B cell (primary cell): ENCODE measurements at regions not wholly inside any gene's neighbourhood (a gene's known extent, or its start where the extent isn't known, plus 50 kb on each side); places are given as distances from the start of the nearest gene placed in this dataset.

Source experiments
- ATAC-seq: fragments of 200-7000 bp; cut with Tn5 transposase; one replicate; pipeline ENCODE4 v1.10.0; 2021; ENCODE audit warnings: low read depth, mild to moderate bottlenecking, moderate number of reproducible peaks, moderate library complexity
- CTCF ChIA-PET: fragments of 350-600 bp; sonication (Branson Sonifier 250); formaldehyde crosslinking; loops from one replicate; lab custom pipeline; 2021; ENCODE audit warnings: antibody characterized with exemption, inconsistent platforms; lab: Charles Lee
- POLR2A ChIA-PET: fragments of 350-600 bp; sonication (Branson Sonifier 250); formaldehyde crosslinking; loops from one replicate; lab custom pipeline; 2021; ENCODE audit warnings: antibody characterized with exemption; lab: Charles Lee
- DNase-seq: peaks from one replicate; pipeline ENCODE4 v3.0.0; 2013
- H2AFZ ChIP-seq: 2 replicates; pipeline ENCODE4 v1.6.1; 2012; ENCODE audit warnings: mild to moderate bottlenecking, low read depth, low read length; ENCODE audit not compliant: insufficient read depth, poor library complexity, severe bottlenecking
- H3K27ac ChIP-seq, 2 donors: 1 replicate in 1 of 2; 2 replicates in 1 of 2; pipeline ENCODE4 v1.5.1; 2012 to 2013; ENCODE audit warnings: low read length in 2 of 2, mild to moderate bottlenecking in 2 of 2, moderate library complexity in 1 of 2
- H3K27me3 ChIP-seq, 4 experiments: fragments of 200-600 bp in 1 of 4; sonication (generic) in 1 of 4; replicated peaks in 1 of 4; 1 replicate in 2 of 4; 2 replicates in 2 of 4; pipeline versions ENCODE4 v1.6.1 to v1.7.0; 2013 to 2016; ENCODE audit warnings: low read length in 3 of 4, mild to moderate bottlenecking in 2 of 4, mixed read lengths in 1 of 4, moderate library complexity in 1 of 4; ENCODE audit not compliant: insufficient read depth in 4 of 4, control insufficient read depth in 3 of 4; ENCODE audit errors: control extremely low read depth in 1 of 4
- H3K36me3 ChIP-seq, 2 experiments: replicated peaks in 1 of 2; 1 replicate in 1 of 2; 2 replicates in 1 of 2; pipeline versions ENCODE4 v1.6.1 to v1.7.1; 2013; ENCODE audit warnings: low read length in 1 of 2; ENCODE audit not compliant: insufficient read depth in 2 of 2, control insufficient read depth in 1 of 2; ENCODE audit errors: control extremely low read depth in 1 of 2, extremely low read depth in 1 of 2
- H3K4me1 ChIP-seq, 2 donors: fragments of 200-600 bp in 1 of 2; sonication (generic) in 1 of 2; 1 replicate in 1 of 2; 2 replicates in 1 of 2; pipeline versions ENCODE4 v1.5.1 to v1.6.1; 2013 to 2017; ENCODE audit warnings: low read length in 2 of 2; ENCODE audit not compliant: control insufficient read depth in 2 of 2, insufficient read depth in 2 of 2
- H3K4me2 ChIP-seq: replicated peaks from 2 replicates; pipeline ENCODE3; 2012; ENCODE audit warnings: mild to moderate bottlenecking, low read depth, low read length; ENCODE audit not compliant: poor library complexity, severe bottlenecking
- H3K4me3 ChIP-seq, 5 experiments: fragments of 200-600 bp in 1 of 5; sonication (generic) in 1 of 5; 1 replicate in 3 of 5; 2 replicates in 2 of 5; pipeline versions ENCODE4 v1.5.1 to v1.7.0; 2011 to 2016; ENCODE audit warnings: low read length in 4 of 5, mild to moderate bottlenecking in 4 of 5, low read depth in 2 of 5, control low read depth in 1 of 5, moderate library complexity in 1 of 5; ENCODE audit not compliant: insufficient read depth in 1 of 5; ENCODE audit errors: control extremely low read depth in 1 of 5, extremely low read depth in 1 of 5
- H3K79me2 ChIP-seq: fragments of 200-600 bp; sonication (generic); one replicate; pipeline ENCODE4 v1.6.0; 2016; ENCODE audit warnings: low read length; ENCODE audit not compliant: control insufficient read depth, insufficient read depth
- H3K9ac ChIP-seq: fragments of 200-600 bp; sonication (generic); 2 replicates; pipeline ENCODE4 v1.6.1; 2017; ENCODE audit warnings: mild to moderate bottlenecking, low read length, moderate library complexity
- H3K9me3 ChIP-seq, 3 donors: one replicate each; pipeline versions ENCODE4 v1.6.1 to v1.7.1; 2013; ENCODE audit warnings: low read length in 2 of 3; ENCODE audit not compliant: control insufficient read depth in 2 of 3, insufficient read depth in 1 of 3; ENCODE audit errors: control extremely low read depth in 1 of 3
- H4K20me1 ChIP-seq: 2 replicates; pipeline ENCODE4 v1.6.0; 2012; ENCODE audit warnings: mild to moderate bottlenecking, low read length; ENCODE audit not compliant: insufficient read depth, control insufficient read depth, poor library complexity, severe bottlenecking
- H3K27ac Mint-ChIP-seq: one replicate; pipeline ENCODE4 v1.8.0; 2021; ENCODE audit warnings: mixed read lengths
- H3K27me3 Mint-ChIP-seq: one replicate; pipeline ENCODE4 v1.8.0; 2021; ENCODE audit warnings: mixed read lengths
- H3K4me1 Mint-ChIP-seq: one replicate; pipeline ENCODE4 v1.8.0; 2021; ENCODE audit warnings: mixed read lengths
- H3K4me3 Mint-ChIP-seq: one replicate; pipeline ENCODE4 v1.8.0; 2021; ENCODE audit warnings: mixed read lengths
- H3K9me3 Mint-ChIP-seq: one replicate; pipeline ENCODE4 v1.8.0; 2022; ENCODE audit warnings: mixed read lengths; ENCODE audit not compliant: insufficient read depth
- CTCF ChIP-seq: fragments of 200-600 bp; IDR thresholded peaks from one replicate; pipeline ENCODE4 v1.8.0; 2022; ENCODE audit warnings: antibody characterized with exemption, mild to moderate bottlenecking
- EZH2 ChIP-seq: IDR thresholded peaks from 2 replicates; pipeline ENCODE4 v1.6.1; 2012; ENCODE audit warnings: borderline replicate concordance, low read depth, mild to moderate bottlenecking, moderate library complexity, low read length; ENCODE audit not compliant: insufficient read depth, poor library complexity, severe bottlenecking
- WGBS: methylation state at CpG from one replicate; pipeline ENCODE4 v1.1.5; 2013; ENCODE audit warnings: missing lambda C conversion rate; ENCODE audit not compliant: insufficient coverage; 5-methylcytosine and 5-hydroxymethylcytosine counted together
- intact Hi-C: fragments of 100-400 bp; cut with micrococcal nuclease; formaldehyde crosslinking; loops from one replicate; pipeline ENCODE4 v1.10.0; 2022

DNA sequence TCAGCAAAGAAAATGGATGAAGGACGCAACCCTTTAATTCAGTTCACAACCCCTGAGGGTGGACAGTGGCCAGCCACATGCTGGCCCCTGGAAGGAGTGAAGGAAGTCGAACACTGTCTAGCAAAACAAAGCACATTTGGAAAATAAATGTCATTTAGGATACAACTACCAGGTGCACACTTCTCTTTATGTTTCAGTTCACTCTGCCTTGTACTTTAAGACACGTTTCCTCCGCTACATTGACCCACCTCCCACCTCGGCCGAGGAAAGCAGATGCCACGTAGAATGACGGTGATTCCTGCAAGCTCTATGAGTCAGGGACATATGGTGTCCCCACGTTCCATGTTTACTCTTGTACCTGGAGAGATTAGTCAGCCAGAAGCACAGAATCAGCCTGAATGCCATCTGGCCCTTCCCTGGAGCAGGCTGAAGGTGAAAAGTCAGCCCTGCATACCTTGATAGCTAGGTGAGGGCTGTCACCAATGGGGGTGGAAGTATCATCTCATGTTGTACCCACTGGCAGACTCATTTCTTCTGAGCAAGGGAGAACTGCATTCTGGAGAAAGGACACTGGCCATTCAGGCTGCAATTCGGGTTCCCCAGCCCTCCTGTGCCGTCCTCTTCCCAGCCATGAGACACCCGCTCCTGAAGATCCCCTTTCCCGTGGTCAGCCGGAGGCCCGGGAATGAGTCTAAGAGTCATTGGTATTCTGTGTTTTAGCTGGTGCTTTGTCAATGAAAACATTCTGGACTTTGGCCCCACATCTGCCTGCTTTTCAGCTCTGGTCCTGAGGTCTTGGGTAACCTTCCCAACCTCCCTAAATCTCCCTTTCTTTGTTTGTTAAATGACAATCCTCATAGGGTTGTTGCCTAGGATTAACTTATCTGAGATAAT, 60.6 kb downstream of the FOXA2 start:
- ATAC-seq (no peak), DNase-seq (no peak)
- no peak for TF ChIP-seq EZH2
- no peak for TF ChIP-seq CTCF
- Histone ChIP-seq H3K27me3 (no peaks in the 10 kb centered on the region), H4K20me1 (no peaks in the 10 kb centered on the region), H3K9ac (no peak overlapping the region), H3K79me2 (no peaks in the 10 kb centered on the region), H3K4me3 (no peak overlapping the region), H3K4me1 (no peaks in the 10 kb centered on the region), H2AFZ (no peak overlapping the region), H3K36me3 (no peaks in the 10 kb centered on the region), H3K27ac (no peak overlapping the region), H3K9me3 (peaks cover 0 to 6% (median 0%) of the 10 kb centered on the region in 3 donors), H3K4me2 (no peak overlapping the region)
- H3K9me3 Mint-ChIP-seq: no peaks in the 10 kb centered on the region
- no peaks in the 10 kb centered on the region for H3K4me1 Mint-ChIP-seq
- H3K27ac Mint-ChIP-seq: no peak overlapping the region
- peaks cover 4% of the 10 kb centered on the region for H3K27me3 Mint-ChIP-seq
- intact Hi-C loops: no loop called here
- ChIA-PET CTCF (no interaction called here), POLR2A (no interaction called here)
- no peak overlapping the region for H3K4me3 Mint-ChIP-seq
- 89% methylated on average over 13 of the region's 15 CpGs for WGBS

DNA sequence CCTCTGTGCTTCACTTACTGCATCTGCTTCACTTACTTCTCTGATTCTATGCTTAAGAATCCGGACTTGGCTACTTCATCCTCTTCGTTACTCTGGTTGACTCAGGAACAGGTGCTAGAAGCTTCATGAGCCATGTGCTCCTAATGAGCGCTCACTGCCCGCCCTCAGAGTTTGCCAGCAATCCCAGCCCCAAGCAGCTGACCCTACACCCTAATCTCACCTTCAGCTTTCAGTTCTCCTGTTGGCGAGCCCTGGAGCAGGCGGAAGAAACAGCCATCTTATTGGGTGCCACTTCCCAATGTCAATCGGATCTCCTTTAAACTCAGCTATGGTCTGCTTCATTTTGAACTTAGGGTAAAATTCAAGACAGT, 61.3 kb downstream of the FOXA2 start:
- no peak for ATAC-seq
- ChIA-PET POLR2A (no interaction called here), CTCF (no interaction called here)
- intact Hi-C loops: no loop called here
- no peak overlapping the region for H2AFZ ChIP-seq
- Mint-ChIP-seq H3K4me1 (no peaks in the 10 kb centered on the region), H3K27me3 (peaks cover 4% of the 10 kb centered on the region), H3K27ac (no peak overlapping the region), H3K4me3 (no peak overlapping the region), H3K9me3 (no peaks in the 10 kb centered on the region)
- no peaks in the 10 kb centered on the region for H3K36me3 ChIP-seq
- H3K79me2 ChIP-seq: no peaks in the 10 kb centered on the region
- no peak overlapping the region for H3K4me3 ChIP-seq
- no peak overlapping the region for H3K27ac ChIP-seq
- DNase-seq: no peak
- peaks cover 0 to 6% (median 0%) of the 10 kb centered on the region in 3 donors for H3K9me3 ChIP-seq
- H3K27me3 ChIP-seq: no peaks in the 10 kb centered on the region
- H4K20me1 ChIP-seq: no peaks in the 10 kb centered on the region
- TF ChIP-seq CTCF (no peak), EZH2 (no peak)
- WGBS: 93% methylated on average over 6 of the region's 7 CpGs
- no peak overlapping the region for H3K9ac ChIP-seq
- no peaks in the 10 kb centered on the region for H3K4me1 ChIP-seq
- H3K4me2 ChIP-seq: no peak overlapping the region
